Ascending aorta (tissue), 2 donors: ENCODE measurements at regions not wholly inside any gene's neighbourhood (a gene's known extent, or its start where the extent isn't known, plus 50 kb on each side); places are given as distances from the start of the nearest gene placed in this dataset.
"Not testable (repeated sequence)": the region's sequence is repeated elsewhere in the genome, so short reads cannot be mapped to it uniquely, and the experiment has no call there.

Experiments used
- DNase-seq, 2 donors: peaks; one replicate each; pipeline ENCODE4 v3.0.0-alpha.2; 2019; ENCODE audit warnings: low spot score in 2 of 2
- H3K27ac ChIP-seq, 2 donors: fragments of 200-600 bp; sonication (generic); one replicate each; pipeline ENCODE4 v1.5.1; 2016 to 2017; ENCODE audit warnings: mild to moderate bottlenecking in 1 of 2
- H3K27me3 ChIP-seq: fragments of 200-600 bp; sonication (generic); one replicate; pipeline ENCODE4 v1.5.1; 2017
- H3K36me3 ChIP-seq, 2 donors: fragments of 200-600 bp; sonication (generic); one replicate each; pipeline ENCODE4 v1.5.1; 2016
- H3K4me1 ChIP-seq, 2 donors: fragments of 200-600 bp; sonication (generic); one replicate each; pipeline ENCODE4 v1.5.1; 2016 to 2017; ENCODE audit warnings: mild to moderate bottlenecking in 1 of 2
- H3K4me3 ChIP-seq, 2 donors: fragments of 200-600 bp; sonication (generic); one replicate each; pipeline ENCODE4 v1.5.1; 2016 to 2017; ENCODE audit warnings: mild to moderate bottlenecking in 1 of 2
- H3K9me3 ChIP-seq, 2 donors: fragments of 200-600 bp; sonication (generic); one replicate each; pipeline ENCODE4 v1.5.1; 2016
- CTCF ChIP-seq, 3 experiments: fragments of 200-600 bp in 2 of 3; fragments of 450-650 bp in 1 of 3; sonication (generic) in 2 of 3; IDR thresholded peaks; one replicate each; pipeline ENCODE4 v1.5.1; 2016 to 2019; ENCODE audit warnings: antibody characterized with exemption in 3 of 3, mild to moderate bottlenecking in 1 of 3, moderate library complexity in 1 of 3
- intact Hi-C: fragments of 100-400 bp; cut with DNase I; formaldehyde crosslinking; loops from one replicate; pipeline ENCODE4 v1.15.1; 2023

DNA sequence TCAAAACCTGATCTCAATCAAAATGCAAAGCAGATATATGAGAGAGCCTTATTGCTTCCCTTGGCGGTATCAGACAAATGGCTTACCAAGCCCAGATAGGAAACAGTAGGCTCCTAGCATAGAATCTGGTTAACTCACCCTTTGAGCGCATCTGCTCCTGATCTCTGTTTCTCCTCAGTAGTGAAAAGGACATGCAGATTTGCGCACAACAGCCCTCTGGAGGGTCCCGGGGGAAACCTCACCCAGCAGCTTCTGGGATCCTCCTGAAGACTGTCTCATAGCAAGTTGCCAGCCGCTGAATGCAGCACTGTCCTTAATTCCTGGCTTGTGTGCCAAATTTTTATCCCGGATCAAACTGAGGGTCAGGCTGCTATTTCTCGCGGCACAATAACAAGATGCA lies 192.2 kb downstream of the FASLG start:
- H3K27ac ChIP-seq, result no peak overlapping the region
- no peaks in the 10 kb centered on the region for H3K9me3 ChIP-seq
- H3K36me3 ChIP-seq, result no peaks in the 10 kb centered on the region
- H3K4me3 ChIP-seq, result no peak overlapping the region
- no peaks in the 10 kb centered on the region for H3K27me3 ChIP-seq
- no peaks in the 10 kb centered on the region for H3K4me1 ChIP-seq
- no peak for DNase-seq
- no peak for TF ChIP-seq CTCF (IDR thresholded peaks at IDR 0.05)
- intact Hi-C loops, result no loop called here

DNA sequence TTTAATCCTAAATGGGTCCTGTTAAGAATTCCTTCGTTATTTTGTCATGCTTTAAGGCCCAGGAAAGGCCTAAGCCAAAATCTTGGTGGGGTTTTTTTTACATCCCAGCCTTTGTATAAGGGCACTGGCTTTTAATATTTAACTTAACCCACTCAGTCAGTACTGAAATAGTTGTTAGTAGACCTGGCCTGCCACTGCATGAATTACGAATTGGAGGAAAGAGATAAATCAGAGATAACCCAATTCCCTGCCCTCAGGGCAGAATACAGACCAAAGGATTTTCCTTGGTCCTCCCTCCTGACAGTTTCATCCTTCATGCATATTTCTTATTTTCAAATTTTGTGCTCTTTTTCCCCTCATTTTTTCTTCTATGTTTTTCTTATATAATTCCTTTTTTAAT lies 193.0 kb downstream of the FASLG start:
- TF ChIP-seq CTCF (IDR thresholded peaks at IDR 0.05), result no peak

DNA sequence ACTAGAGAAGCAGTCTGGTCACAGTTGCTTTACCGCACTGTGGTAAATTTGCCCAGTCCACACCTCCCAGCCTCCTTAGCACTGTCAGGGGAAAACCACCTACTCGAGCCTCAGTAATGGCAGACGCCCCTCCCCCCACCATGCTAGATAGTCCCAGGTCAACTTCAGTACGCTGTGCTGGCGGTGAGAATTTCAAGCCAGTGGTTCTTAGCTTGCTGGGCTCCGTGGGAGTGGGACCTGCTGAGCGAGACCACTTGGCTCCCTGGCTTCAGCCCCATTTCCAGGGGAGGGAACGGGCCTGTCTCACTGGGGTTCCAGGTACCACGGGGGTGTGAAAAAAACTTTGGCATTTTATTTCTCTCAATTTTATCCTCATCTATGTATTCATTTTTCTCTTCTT lies 194.8 kb downstream of the TNFSF18 start:
- DNase-seq, intact Hi-C loops, H3K9me3 ChIP-seq, H3K27me3 ChIP-seq, H3K4me3 ChIP-seq, H3K4me1 ChIP-seq, H3K36me3 ChIP-seq, H3K27ac ChIP-seq: not testable (repeated sequence)

More for the DNA sequence above, 193.0 kb downstream of the FASLG start:
- H3K9me3 ChIP-seq, result no peaks in the 10 kb centered on the region
- no peaks in the 10 kb centered on the region for H3K27me3 ChIP-seq
- H3K4me1 ChIP-seq, result no peaks in the 10 kb centered on the region
- H3K36me3 ChIP-seq, result no peaks in the 10 kb centered on the region
- no peak overlapping the region for H3K4me3 ChIP-seq
- H3K27ac ChIP-seq, result no peak overlapping the region
- intact Hi-C loops, result no loop called here
- DNase-seq, result no peak

GRCh38 chr1:172863031-172863430 lies 187.7 kb downstream of the TNFSF18 start:
- H3K4me3 ChIP-seq, result no peak overlapping the region
- no peak for TF ChIP-seq CTCF (IDR thresholded peaks at IDR 0.05)
- H3K36me3 ChIP-seq, result no peaks in the 10 kb centered on the region
- no peaks in the 10 kb centered on the region for H3K27me3 ChIP-seq
- DNase-seq, result no peak
- peaks cover 0 to 3% of the 10 kb centered on the region in 2 donors for H3K9me3 ChIP-seq
- H3K27ac ChIP-seq, result no peak overlapping the region
- no peaks in the 10 kb centered on the region for H3K4me1 ChIP-seq
- intact Hi-C loops, result no loop called here

DNA sequence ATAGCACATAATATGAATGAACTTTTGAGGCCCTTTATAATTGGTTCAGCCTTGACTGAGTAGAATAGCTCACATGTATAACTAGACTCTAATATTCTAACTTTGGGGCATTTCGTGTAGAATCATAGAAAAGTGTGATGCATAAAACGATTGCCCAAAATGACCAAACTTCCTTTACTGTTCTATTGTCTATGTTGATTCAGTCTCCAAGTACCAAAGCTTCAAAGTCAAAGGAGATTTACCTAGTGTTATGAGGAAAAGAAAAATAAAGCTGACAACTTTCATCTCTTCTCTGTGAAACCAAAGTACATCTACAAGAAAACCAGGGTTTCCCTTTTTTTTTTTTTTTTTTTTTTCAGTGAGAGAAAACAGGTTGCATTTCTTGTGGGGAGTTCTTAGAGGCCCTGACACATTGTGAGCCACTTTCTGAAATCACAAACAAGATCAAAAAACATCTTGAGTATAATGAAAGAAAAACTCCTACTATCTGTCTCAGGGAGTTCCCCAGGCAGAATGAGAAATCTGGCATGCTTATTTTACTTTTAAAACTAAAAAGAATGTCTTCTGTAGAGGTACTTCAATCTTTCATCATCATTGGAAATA lies 183.4 kb downstream of the TNFSF18 start:
- no peak for TF ChIP-seq CTCF (IDR thresholded peaks at IDR 0.05)
- Histone ChIP-seq H3K9me3 (no peaks in the 10 kb centered on the region), H3K4me3 (no peak overlapping the region), H3K4me1 (no peaks in the 10 kb centered on the region), H3K36me3 (no peaks in the 10 kb centered on the region), H3K27me3 (no peaks in the 10 kb centered on the region), H3K27ac (no peak overlapping the region)
- DNase-seq, result no peak
- intact Hi-C loops, result no loop called here

- Histone ChIP-seq H3K27me3 (no peaks in the 10 kb centered on the region), H3K9me3 (no peaks in the 10 kb centered on the region), H3K27ac (no peak overlapping the region), H3K4me1 (no peaks in the 10 kb centered on the region), H3K4me3 (no peak overlapping the region), H3K36me3 (no peaks in the 10 kb centered on the region)
- TF ChIP-seq CTCF (IDR thresholded peaks at IDR 0.05), result no peak
- no peak for DNase-seq
- intact Hi-C loops, result no loop called here
These were observed 179.7 kb downstream of the TNFSF18 start for GRCh38 chr1:172870901-172871606.
